DLD1 (cell line): ENCODE measurements at regions not wholly inside any gene's neighbourhood (a gene's known extent, or its start where the extent isn't known, plus 50 kb on each side); places are given as distances from the start of the nearest gene placed in this dataset.

ENCODE experiments used
- in situ Hi-C: cut with HindIII; loops from 2 replicates; pipeline ENCODE4 v1.10.0; 2017; ENCODE audit warnings: low sequenced_read_pairs

- in situ Hi-C loops: no loop called here
These were observed 66.1 kb downstream of the LEPR start for GRCh38 chr1:65486613-65487012.

- in situ Hi-C loops: no loop called here
These were observed 69.0 kb downstream of the LEPR start for GRCh38 chr1:65489481-65489880.

GRCh38 chr1:65490231-65491009 is 70.0 kb downstream of the LEPR start:
- in situ Hi-C loops: no loop called here

GRCh38 chr1:65491472-65491871 is 71.0 kb downstream of the LEPR start:
- in situ Hi-C loops: no loop called here

- in situ Hi-C loops: no loop called here
These were observed 73.3 kb downstream of the LEPR start for GRCh38 chr1:65493802-65494201.

GRCh38 chr1:65494671-65495070 is 74.2 kb downstream of the LEPR start:
- in situ Hi-C loops: no loop called here

GRCh38 chr1:65495137-65495536 is 74.7 kb downstream of the LEPR start:
- in situ Hi-C loops: no loop called here

GRCh38 chr1:65497256-65497830 is 76.9 kb downstream of the LEPR start:
- in situ Hi-C loops: no loop called here

- in situ Hi-C loops: no loop called here
These were observed 83.0 kb downstream of the LEPR start for GRCh38 chr1:65503427-65503826.

- in situ Hi-C loops: no loop called here
These were observed 83.8 kb downstream of the LEPR start for GRCh38 chr1:65504263-65504662.

- in situ Hi-C loops: no loop called here
These were observed 85.3 kb downstream of the LEPR start for GRCh38 chr1:65505547-65506300.

- in situ Hi-C loops: no loop called here
These were observed 87.6 kb downstream of the LEPR start for GRCh38 chr1:65508051-65508450.

GRCh38 chr1:65509912-65510680 is 89.6 kb downstream of the LEPR start:
- in situ Hi-C loops: no loop called here

- in situ Hi-C loops: no loop called here
These were observed 90.5 kb downstream of the LEPR start for GRCh38 chr1:65510961-65511360.

GRCh38 chr1:65512383-65512782 is 91.9 kb downstream of the LEPR start:
- in situ Hi-C loops: no loop called here

GRCh38 chr1:65512967-65513780 is 92.7 kb downstream of the LEPR start:
- in situ Hi-C loops: no loop called here

GRCh38 chr1:65514041-65514440 is 93.6 kb downstream of the LEPR start:
- in situ Hi-C loops: no loop called here

GRCh38 chr1:65524931-65525265 is 104.4 kb downstream of the LEPR start:
- in situ Hi-C loops: no loop called here

GRCh38 chr1:65525266-65526048 is 105.0 kb downstream of the LEPR start:
- in situ Hi-C loops: no loop called here
